CD4-positive, alpha-beta T cell treated with Interleukin-15 for 1 hour (primary cell): ENCODE measurements at regions not wholly inside any gene's neighbourhood (a gene's known extent, or its start where the extent isn't known, plus 50 kb on each side); places are given as distances from the start of the nearest gene placed in this dataset.

Experiments used
- DNase-seq: peaks from one replicate; pipeline ENCODE4 v3.0.0-alpha.2; 2020

DNA sequence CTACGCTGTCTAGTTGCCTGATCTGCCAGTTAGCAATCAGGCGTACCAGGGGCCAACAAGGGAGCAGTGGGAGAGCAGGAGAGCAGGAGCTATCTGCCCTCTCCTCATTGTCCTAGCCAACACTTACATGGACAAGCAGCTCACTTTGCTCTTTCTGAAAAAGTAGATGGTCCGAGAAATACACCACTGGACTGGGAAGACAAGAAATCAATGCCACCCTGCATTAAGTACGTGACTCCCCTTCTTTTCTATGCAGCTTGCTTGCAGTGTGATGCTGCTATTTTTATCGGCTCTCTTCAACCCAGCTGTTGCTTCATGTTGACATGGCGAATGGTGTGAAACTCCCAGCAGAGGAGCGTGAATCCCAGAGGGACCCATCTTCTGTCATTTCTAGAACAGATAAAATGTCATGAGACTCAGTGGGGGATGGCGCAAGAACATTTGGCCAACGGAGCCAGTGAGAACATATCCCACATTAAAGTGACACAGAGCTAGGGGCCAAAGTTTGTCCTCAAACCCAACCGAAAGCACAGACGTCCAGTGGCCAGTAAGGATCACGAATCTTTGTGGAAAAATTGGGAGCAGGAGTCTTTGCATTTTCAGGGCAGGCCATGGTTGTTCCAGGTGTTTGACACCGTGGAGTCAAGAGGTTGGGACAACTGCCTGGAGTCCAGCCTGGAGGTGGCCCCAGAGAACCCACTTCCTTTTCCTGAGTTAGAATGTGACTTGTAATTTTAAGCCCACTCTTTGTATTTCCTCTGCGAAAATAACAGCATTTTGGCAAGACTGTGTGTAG is 53.7 kb upstream of the MEF2A start:
- DNase-seq = peak; percentile 50

- DNase-seq = no peak
Measured at GRCh38 chr15:99514306-99514705, 51.5 kb upstream of the MEF2A start.
